GM12872 (cell line): ENCODE measurements at regions not wholly inside any gene's neighbourhood (a gene's known extent, or its start where the extent isn't known, plus 50 kb on each side); places are given as distances from the start of the nearest gene placed in this dataset.

ENCODE experiments used
- TF ChIP-seq, protein P1 (sequence below): IDR thresholded peaks from 3 replicates; pipeline ENCODE4 v1.5.1; 2011; ENCODE audit warnings: low read depth, mild to moderate bottlenecking, low read length, moderate library complexity; ENCODE audit not compliant: insufficient read depth

- TF ChIP-seq, protein P1, sequence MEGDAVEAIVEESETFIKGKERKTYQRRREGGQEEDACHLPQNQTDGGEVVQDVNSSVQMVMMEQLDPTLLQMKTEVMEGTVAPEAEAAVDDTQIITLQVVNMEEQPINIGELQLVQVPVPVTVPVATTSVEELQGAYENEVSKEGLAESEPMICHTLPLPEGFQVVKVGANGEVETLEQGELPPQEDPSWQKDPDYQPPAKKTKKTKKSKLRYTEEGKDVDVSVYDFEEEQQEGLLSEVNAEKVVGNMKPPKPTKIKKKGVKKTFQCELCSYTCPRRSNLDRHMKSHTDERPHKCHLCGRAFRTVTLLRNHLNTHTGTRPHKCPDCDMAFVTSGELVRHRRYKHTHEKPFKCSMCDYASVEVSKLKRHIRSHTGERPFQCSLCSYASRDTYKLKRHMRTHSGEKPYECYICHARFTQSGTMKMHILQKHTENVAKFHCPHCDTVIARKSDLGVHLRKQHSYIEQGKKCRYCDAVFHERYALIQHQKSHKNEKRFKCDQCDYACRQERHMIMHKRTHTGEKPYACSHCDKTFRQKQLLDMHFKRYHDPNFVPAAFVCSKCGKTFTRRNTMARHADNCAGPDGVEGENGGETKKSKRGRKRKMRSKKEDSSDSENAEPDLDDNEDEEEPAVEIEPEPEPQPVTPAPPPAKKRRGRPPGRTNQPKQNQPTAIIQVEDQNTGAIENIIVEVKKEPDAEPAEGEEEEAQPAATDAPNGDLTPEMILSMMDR = no peak
These were observed 1698.4 kb upstream of the PCDH10 start for GRCh38 chr4:131450572-131451209.

DNA sequence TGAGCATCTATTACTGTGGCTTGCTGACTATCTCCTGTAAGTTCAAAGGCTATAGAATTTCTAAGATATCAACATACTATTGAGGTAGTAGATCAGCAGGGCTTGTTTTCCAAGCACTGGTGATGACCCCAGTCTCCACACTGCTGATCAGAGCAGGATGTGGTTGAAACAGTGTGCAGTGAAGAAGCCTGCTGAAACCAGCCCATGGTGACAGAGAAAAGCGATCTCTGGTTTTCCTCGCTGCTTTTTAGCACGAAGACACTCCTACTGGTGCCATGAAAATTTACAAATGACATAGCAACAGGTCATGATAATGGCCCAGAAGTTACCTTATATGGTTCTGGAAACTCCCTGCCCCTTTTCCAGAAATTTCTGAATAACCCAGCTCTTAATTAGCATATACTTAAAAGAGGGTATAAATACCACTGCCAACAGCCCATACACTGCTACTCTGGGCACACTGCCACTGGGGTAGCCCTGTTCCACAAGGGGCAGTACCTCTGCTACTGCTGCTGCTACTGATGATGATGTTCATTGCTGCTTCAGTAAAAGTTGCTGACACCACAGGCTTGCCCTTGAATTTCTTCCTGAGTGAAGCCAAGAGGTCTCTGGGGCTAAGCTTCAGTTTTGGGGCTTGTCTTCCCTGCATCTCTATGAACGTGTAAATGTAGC lies 1689.5 kb upstream of the PCDH10 start:
- TF ChIP-seq, protein P1 = no peak

DNA sequence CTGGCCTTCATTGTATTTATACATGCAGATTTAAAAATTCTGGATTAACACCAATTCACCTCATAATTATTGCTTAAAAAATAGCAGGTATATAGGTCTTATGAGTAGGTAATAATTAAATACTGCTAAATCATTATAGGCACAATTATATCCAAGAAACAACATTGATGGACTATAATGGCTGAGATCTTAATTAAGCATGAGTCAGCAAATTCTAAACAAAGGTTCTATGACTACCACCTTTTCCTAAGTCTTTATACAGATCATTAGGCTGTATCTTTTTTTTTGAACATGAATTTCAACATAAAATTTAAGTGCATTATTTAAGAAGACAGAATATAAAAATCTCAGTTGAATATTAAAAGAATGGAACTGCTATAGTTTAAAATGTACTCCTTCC lies 1678.7 kb upstream of the PCDH10 start:
- TF ChIP-seq, protein P1 = no peak

- TF ChIP-seq, protein P1 = no peak
These were observed 1660.3 kb upstream of the PCDH10 start for GRCh38 chr4:131488772-131489171.

GRCh38 chr4:131499141-131499873 lies 1649.8 kb upstream of the PCDH10 start:
- TF ChIP-seq, protein P1 = no peak

DNA sequence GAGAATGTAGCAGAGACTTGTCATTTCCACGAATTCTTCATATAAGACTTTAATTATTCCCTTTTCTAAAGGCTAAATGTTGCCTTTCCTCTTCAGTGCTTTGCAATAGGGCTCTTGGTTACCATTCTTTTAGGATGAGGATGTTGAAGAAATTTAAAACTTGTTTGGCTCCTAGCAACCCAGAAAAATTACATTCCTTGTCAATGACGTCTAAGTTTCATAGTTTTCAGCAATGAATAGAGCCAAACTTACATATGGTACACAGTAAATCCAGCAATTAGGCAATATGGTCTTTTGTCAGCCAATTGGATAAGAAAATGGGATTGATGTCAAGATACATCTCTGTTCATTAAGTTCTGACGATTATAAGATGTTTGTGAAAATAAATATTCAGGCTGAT lies 1639.6 kb upstream of the PCDH10 start:
- TF ChIP-seq, protein P1 = no peak

GRCh38 chr4:131526686-131527085 lies 1622.4 kb upstream of the PCDH10 start:
- TF ChIP-seq, protein P1 = no peak
